Esophagus squamous epithelium (tissue), 4 donors: ENCODE measurements at regions not wholly inside any gene's neighbourhood (a gene's known extent, or its start where the extent isn't known, plus 50 kb on each side); places are given as distances from the start of the nearest gene placed in this dataset.

ENCODE experiments used
- POLR2A ChIP-seq, 4 donors: fragments of 450-650 bp; IDR thresholded peaks; one replicate each; pipeline ENCODE4 v1.6.1; 2017; ENCODE audit warnings: antibody characterized with exemption in 4 of 4, mild to moderate bottlenecking in 4 of 4, moderate library complexity in 3 of 4
- TF ChIP-seq, protein P1 (sequence below), 6 experiments: fragments of 450-650 bp in 4 of 6; fragments of 200-600 bp in 2 of 6; sonication (generic) in 2 of 6; IDR thresholded peaks; one replicate each; pipeline ENCODE4 v1.5.1; 2016 to 2019; ENCODE audit warnings: antibody characterized with exemption in 6 of 6, mild to moderate bottlenecking in 4 of 6, moderate library complexity in 4 of 6

DNA sequence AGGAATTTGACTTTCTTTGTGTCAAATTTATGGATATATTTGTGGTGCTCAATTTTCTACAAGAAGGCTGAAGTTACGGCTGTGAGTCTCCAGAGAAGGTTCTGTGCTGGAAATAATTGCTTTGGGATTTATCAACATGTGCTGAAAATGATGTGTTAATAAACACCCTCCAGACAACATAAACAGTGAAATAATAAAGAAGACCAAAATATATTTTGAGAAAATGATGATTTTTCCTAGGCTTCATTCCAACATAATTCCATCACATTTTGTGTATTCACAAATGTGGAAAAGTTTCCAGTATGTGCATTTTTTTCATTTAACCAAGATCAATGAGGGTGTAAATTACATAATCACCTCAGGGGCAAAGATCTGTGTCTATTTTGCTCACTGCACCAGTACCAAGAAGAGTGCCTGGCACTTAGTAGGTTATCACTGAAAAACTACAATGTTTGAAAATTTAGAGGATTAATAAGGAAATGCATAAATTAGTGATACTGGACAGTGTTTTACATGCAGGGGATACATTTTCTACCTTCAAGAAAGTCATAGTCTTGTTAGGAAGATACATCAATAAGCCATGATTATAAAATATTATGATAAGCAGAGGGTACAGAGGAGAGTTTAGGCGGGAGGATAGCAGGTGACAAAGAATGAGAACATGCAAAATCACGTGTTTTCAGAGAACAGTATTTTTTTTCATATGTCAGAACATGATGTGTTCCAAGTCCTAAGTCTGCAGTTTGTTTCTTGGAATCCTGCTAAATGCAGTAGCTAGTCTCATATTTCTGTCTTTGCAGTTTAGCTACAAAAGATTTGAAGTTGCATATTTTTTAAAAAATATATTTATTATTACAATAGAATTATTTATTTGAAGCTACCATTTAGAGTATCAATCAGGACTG lies 127.6 kb upstream of the DLGAP1 start:
- TF ChIP-seq, protein P1, sequence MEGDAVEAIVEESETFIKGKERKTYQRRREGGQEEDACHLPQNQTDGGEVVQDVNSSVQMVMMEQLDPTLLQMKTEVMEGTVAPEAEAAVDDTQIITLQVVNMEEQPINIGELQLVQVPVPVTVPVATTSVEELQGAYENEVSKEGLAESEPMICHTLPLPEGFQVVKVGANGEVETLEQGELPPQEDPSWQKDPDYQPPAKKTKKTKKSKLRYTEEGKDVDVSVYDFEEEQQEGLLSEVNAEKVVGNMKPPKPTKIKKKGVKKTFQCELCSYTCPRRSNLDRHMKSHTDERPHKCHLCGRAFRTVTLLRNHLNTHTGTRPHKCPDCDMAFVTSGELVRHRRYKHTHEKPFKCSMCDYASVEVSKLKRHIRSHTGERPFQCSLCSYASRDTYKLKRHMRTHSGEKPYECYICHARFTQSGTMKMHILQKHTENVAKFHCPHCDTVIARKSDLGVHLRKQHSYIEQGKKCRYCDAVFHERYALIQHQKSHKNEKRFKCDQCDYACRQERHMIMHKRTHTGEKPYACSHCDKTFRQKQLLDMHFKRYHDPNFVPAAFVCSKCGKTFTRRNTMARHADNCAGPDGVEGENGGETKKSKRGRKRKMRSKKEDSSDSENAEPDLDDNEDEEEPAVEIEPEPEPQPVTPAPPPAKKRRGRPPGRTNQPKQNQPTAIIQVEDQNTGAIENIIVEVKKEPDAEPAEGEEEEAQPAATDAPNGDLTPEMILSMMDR (IDR thresholded peaks at IDR 0.05), result no peak
- TF ChIP-seq POLR2A (IDR thresholded peaks at IDR 0.05), result no peak
